HG03439 (cell line): ENCODE measurements at regions not wholly inside any gene's neighbourhood (a gene's known extent, or its start where the extent isn't known, plus 50 kb on each side); places are given as distances from the start of the nearest gene placed in this dataset.

Experiments used
- ATAC-seq: cut with Tn5 transposase; IDR thresholded peaks from one replicate; pipeline ENCODE4 v1.9.1; 2021; ENCODE audit warnings: mild to moderate bottlenecking, moderate library complexity; ENCODE audit not compliant: unreplicated experiment

- ATAC-seq = no peak
Observed at GRCh38 chr2:150627526-150627925, 140.1 kb upstream of the RND3 start.

GRCh38 chr2:150626934-150627411 lies 139.5 kb upstream of the RND3 start:
- ATAC-seq = no peak

- ATAC-seq = no peak
Observed at GRCh38 chr2:150625741-150626140, 138.3 kb upstream of the RND3 start.

GRCh38 chr2:150625303-150625702 lies 137.8 kb upstream of the RND3 start:
- no peak for ATAC-seq

- no peak for ATAC-seq
Observed at GRCh38 chr2:150624001-150624401, 136.5 kb upstream of the RND3 start.

GRCh38 chr2:150621526-150622213 lies 134.2 kb upstream of the RND3 start:
- ATAC-seq = no peak

GRCh38 chr2:150620855-150621254 lies 133.4 kb upstream of the RND3 start:
- no peak for ATAC-seq

GRCh38 chr2:150620416-150620815 lies 132.9 kb upstream of the RND3 start:
- ATAC-seq = no peak

GRCh38 chr2:150619607-150620330 lies 132.3 kb upstream of the RND3 start:
- ATAC-seq = no peak

GRCh38 chr2:150618245-150618895 lies 130.9 kb upstream of the RND3 start:
- ATAC-seq = no peak

GRCh38 chr2:150617351-150617978 lies 130.0 kb upstream of the RND3 start:
- no peak for ATAC-seq

GRCh38 chr2:150612957-150613710 lies 125.7 kb upstream of the RND3 start:
- ATAC-seq = no peak

GRCh38 chr2:150610670-150611279 lies 123.3 kb upstream of the RND3 start:
- no peak for ATAC-seq

- ATAC-seq = no peak
Observed at GRCh38 chr2:150609831-150610582, 122.5 kb upstream of the RND3 start.

GRCh38 chr2:150608341-150608740 lies 120.9 kb upstream of the RND3 start:
- ATAC-seq = no peak

- ATAC-seq = no peak
Observed at GRCh38 chr2:150607390-150607811, 119.9 kb upstream of the RND3 start.

- no peak for ATAC-seq
Observed at GRCh38 chr2:150606380-150607060, 119.1 kb upstream of the RND3 start.

- ATAC-seq = no peak
Observed at GRCh38 chr2:150605664-150606063, 118.2 kb upstream of the RND3 start.
